ENCODE measurements at regions not wholly inside any gene's neighbourhood (a gene's known extent, or its start where the extent isn't known, plus 50 kb on each side); places are given as distances from the start of the nearest gene placed in this dataset.
"Not testable (repeated sequence)": the region's sequence is repeated elsewhere in the genome, so short reads cannot be mapped to it uniquely, and the experiment has no call there.

GRCh38 chr15:31705076-31705678 lies 325.1 kb upstream of the CHRNA7 start:
- DNase-seq = not testable (repeated sequence)

- DNase-seq = not testable (repeated sequence)
These were observed 322.2 kb upstream of the CHRNA7 start for GRCh38 chr15:31707944-31708702.

GRCh38 chr15:31708703-31709327 lies 321.5 kb upstream of the CHRNA7 start:
- DNase-seq = not testable (repeated sequence)

GRCh38 chr15:31709479-31709878 lies 320.8 kb upstream of the CHRNA7 start:
- DNase-seq = not testable (repeated sequence)

- not testable (repeated sequence) for DNase-seq
These were observed 319.5 kb upstream of the CHRNA7 start for GRCh38 chr15:31710806-31711205.

GRCh38 chr15:31715208-31715607 lies 315.1 kb upstream of the CHRNA7 start:
- not testable (repeated sequence) for DNase-seq

- not testable (repeated sequence) for DNase-seq
These were observed 311.7 kb upstream of the CHRNA7 start for GRCh38 chr15:31718625-31719024.

- DNase-seq = not testable (repeated sequence)
These were observed 310.8 kb upstream of the CHRNA7 start for GRCh38 chr15:31719396-31720022.

GRCh38 chr15:31723019-31723418 lies 307.3 kb upstream of the CHRNA7 start:
- not testable (repeated sequence) for DNase-seq

- DNase-seq = not testable (repeated sequence)
These were observed 305.4 kb upstream of the CHRNA7 start for GRCh38 chr15:31724903-31725302.

- DNase-seq = not testable (repeated sequence)
These were observed 304.7 kb upstream of the CHRNA7 start for GRCh38 chr15:31725619-31726018.

GRCh38 chr15:31727612-31728011 lies 302.7 kb upstream of the CHRNA7 start:
- DNase-seq = no peak

- DNase-seq = no peak
These were observed 297.6 kb upstream of the CHRNA7 start for GRCh38 chr15:31732726-31733125.

GRCh38 chr15:31733424-31733823 lies 296.9 kb upstream of the CHRNA7 start:
- DNase-seq = no peak

- DNase-seq = no peak
These were observed 290.1 kb upstream of the CHRNA7 start for GRCh38 chr15:31740203-31740602.

GRCh38 chr15:31745841-31746240 lies 284.5 kb upstream of the CHRNA7 start:
- no peak for DNase-seq

GRCh38 chr15:31752065-31752762 lies 278.1 kb upstream of the CHRNA7 start:
- no peak for DNase-seq

- DNase-seq = no peak
These were observed 277.4 kb upstream of the CHRNA7 start for GRCh38 chr15:31752905-31753304.

- no peak for DNase-seq
These were observed 272.2 kb upstream of the CHRNA7 start for GRCh38 chr15:31758126-31758525.

GRCh38 chr15:31768055-31768454 lies 262.3 kb upstream of the CHRNA7 start:
- DNase-seq = no peak

GRCh38 chr15:31774045-31774444 lies 256.3 kb upstream of the CHRNA7 start:
- no peak for DNase-seq

- no peak for DNase-seq
These were observed 254.3 kb upstream of the CHRNA7 start for GRCh38 chr15:31776039-31776438.

GRCh38 chr15:31781261-31781660 lies 249.1 kb upstream of the CHRNA7 start:
- DNase-seq = no peak

Measured in CD4-positive, alpha-beta T cell treated with Interleukin-6 for 4 hours (primary cell).